Activated T-helper 9 cell treated with anti-CD3 and anti-CD28 coated beads, Interleukin-2, amount 50 U/mL, for 16 hours (primary cell): ENCODE measurements at regions not wholly inside any gene's neighbourhood (a gene's known extent, or its start where the extent isn't known, plus 50 kb on each side); places are given as distances from the start of the nearest gene placed in this dataset.
"Not testable (repeated sequence)": the region's sequence is repeated elsewhere in the genome, so short reads cannot be mapped to it uniquely, and the experiment has no call there.

Experiments used
- DNase-seq: peaks from one replicate; pipeline ENCODE4 v3.0.0-alpha.2; 2020; ENCODE audit warnings: low read depth

GRCh38 chr1:14137411-14138134 is 437.6 kb downstream of the PRDM2 start:
- DNase-seq, result no peak

- DNase-seq, result no peak
Measured at GRCh38 chr1:14138135-14138506, 438.1 kb downstream of the PRDM2 start.

DNA sequence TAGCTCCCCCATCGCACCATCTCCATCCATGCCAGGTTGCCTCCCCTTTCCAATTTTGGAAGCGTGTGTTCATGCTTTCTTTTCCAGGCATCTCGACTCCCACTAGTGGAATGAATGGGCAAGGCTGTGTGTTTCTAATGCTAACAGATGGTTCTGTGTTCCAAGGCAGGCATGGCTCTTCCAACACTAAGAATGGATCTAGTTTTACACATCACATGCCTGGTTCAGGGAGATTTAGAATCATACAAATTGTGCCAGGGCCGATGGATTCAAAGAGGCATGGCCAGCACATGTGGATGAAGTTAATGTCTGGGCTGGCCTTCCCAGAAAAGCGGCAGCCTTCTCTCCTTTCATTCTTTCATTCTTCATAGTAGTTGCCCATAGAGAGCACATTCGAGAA is 438.7 kb downstream of the PRDM2 start:
- DNase-seq, result no peak

- DNase-seq, result no peak
Measured at GRCh38 chr1:14140831-14141401, 440.9 kb downstream of the PRDM2 start.

DNA sequence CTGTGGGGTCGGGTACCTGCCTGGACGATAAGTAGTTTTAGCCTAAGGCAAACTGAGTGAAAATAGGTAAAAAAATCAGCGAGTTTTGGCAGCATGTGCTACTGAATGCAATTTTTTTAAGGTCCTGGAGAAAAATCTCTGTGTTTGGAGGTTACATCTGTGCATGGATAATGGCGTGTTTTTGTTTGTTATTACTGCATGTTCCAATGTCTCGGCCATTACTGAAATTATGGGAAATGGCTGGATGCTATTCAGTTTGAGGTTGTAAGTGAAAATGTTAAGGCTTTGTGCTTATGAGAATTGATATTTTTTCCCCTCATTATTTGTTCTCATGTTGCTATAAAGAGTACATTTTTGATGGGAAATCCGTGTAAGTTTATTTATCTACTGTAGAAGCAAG is 441.7 kb downstream of the PRDM2 start:
- DNase-seq, result no peak

GRCh38 chr1:14142397-14143100 is 442.6 kb downstream of the PRDM2 start:
- no peak for DNase-seq

- no peak for DNase-seq
Measured at GRCh38 chr1:14143777-14144176, 443.8 kb downstream of the PRDM2 start.

- DNase-seq, result no peak
Measured at GRCh38 chr1:14148526-14148925, 448.5 kb downstream of the PRDM2 start.

DNA sequence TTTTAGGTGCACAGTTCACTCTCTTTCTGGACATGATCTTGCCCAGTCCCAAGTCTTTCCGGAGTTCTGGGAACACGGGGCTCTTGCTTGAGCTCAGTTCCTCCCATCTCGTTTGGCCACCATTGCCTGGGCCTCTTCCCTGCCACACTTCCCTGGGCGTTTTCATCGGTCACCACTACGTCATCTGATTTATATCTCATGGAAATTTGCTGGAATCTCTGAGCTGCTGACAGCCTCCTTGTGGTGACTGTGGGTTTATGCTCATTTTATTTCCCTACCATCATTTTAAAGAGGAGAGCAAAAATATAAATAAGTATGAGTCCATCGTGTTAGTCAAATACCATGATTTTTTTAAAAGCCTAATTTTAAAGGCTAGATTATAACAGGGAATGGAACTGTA is 449.1 kb upstream of the KAZN start:
- no peak for DNase-seq

GRCh38 chr1:14156543-14156942 is 441.9 kb upstream of the KAZN start:
- DNase-seq, result no peak

GRCh38 chr1:14160781-14161180 is 437.7 kb upstream of the KAZN start:
- DNase-seq, result no peak

DNA sequence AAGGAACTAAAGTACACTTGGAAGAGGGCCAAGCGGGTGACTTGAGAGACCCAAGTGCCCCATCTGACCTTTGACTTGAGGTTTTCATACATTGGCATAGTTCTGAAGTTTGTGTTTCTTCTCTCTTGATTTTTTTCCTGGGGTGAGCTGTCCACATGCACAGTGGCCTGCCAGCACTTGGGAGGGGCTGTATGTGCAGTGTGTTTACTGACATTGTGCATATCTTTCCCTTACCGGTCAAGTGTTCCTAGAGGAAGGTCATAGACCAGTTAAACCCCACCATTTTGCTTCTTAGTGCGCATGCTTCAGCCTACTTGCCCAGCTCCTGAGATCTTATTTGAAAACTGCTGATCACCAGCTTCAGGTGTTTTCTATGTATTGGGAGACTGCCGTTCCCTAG is 435.2 kb upstream of the KAZN start:
- no peak for DNase-seq

GRCh38 chr1:14165371-14165801 is 433.1 kb upstream of the KAZN start:
- DNase-seq, result no peak

GRCh38 chr1:14167884-14168283 is 430.6 kb upstream of the KAZN start:
- DNase-seq, result no peak

GRCh38 chr1:14168326-14169063 is 430.0 kb upstream of the KAZN start:
- no peak for DNase-seq

GRCh38 chr1:14173598-14173997 is 424.9 kb upstream of the KAZN start:
- no peak for DNase-seq

- DNase-seq, result not testable (repeated sequence)
Measured at GRCh38 chr1:14177866-14178265, 420.6 kb upstream of the KAZN start.

DNA sequence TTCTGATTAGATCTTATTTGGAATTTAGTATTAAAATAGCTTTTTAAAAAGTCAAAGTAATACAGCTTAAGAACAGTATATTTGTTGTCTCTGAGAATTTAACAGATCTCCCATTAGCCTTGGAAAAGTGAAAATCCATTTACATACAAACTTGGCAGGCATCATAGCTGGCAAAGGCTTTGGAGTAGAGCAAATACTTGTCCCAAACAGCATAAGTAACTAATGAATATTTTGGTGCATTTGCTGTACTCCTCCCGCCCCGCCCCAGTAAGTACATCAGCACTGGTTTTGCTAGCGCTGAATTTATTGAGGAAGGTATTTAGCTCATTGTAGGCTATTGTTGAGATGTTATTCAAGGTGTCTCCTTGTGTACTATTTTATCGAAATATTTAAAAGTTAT is 417.7 kb upstream of the KAZN start:
- DNase-seq, result no peak

GRCh38 chr1:14181191-14181795 is 417.2 kb upstream of the KAZN start:
- no peak for DNase-seq

- no peak for DNase-seq
Measured at GRCh38 chr1:14182856-14183255, 415.6 kb upstream of the KAZN start.

- no peak for DNase-seq
Measured at GRCh38 chr1:14183329-14183728, 415.2 kb upstream of the KAZN start.

GRCh38 chr1:14184454-14184853 is 414.0 kb upstream of the KAZN start:
- no peak for DNase-seq
